Spleen (tissue), 11 donors: ENCODE measurements at regions not wholly inside any gene's neighbourhood (a gene's known extent, or its start where the extent isn't known, plus 50 kb on each side); places are given as distances from the start of the nearest gene placed in this dataset.

Experiments
- DNase-seq: peaks from one replicate; pipeline ENCODE4 v3.0.0-alpha.2; 2020
- H3K27ac ChIP-seq, 8 donors: fragments of 200-600 bp; sonication (generic) in 7 of 8; 1 replicate in 4 of 8; 2 replicates in 4 of 8; pipeline versions ENCODE4 v1.5.0 to v1.8.0; 2016 to 2021; ENCODE audit warnings: inconsistent platforms in 4 of 8, mild to moderate bottlenecking in 4 of 8, moderate library complexity in 1 of 8
- H3K27me3 ChIP-seq, 7 donors: fragments of 200-600 bp; sonication (generic) in 6 of 7; replicated peaks in 1 of 7; 1 replicate in 4 of 7; 2 replicates in 3 of 7; pipeline versions ENCODE4 v1.5.0 to v1.8.0; 2016 to 2021; ENCODE audit warnings: inconsistent platforms in 3 of 7, mild to moderate bottlenecking in 1 of 7
- H3K36me3 ChIP-seq, 6 donors: fragments of 200-600 bp; sonication (generic) in 5 of 6; 1 replicate in 4 of 6; 2 replicates in 2 of 6; pipeline versions ENCODE4 v1.5.0 to v1.8.0; 2016 to 2021; ENCODE audit warnings: inconsistent platforms in 2 of 6
- H3K4me1 ChIP-seq, 6 donors: fragments of 200-600 bp; sonication (generic) in 5 of 6; 1 replicate in 3 of 6; 2 replicates in 3 of 6; pipeline versions ENCODE4 v1.5.0 to v1.8.0; 2016 to 2021; ENCODE audit warnings: inconsistent platforms in 3 of 6
- H3K4me3 ChIP-seq, 8 donors: fragments of 200-600 bp; sonication (generic) in 7 of 8; 1 replicate in 4 of 8; 2 replicates in 4 of 8; pipeline versions ENCODE4 v1.5.0 to v1.8.0; 2016 to 2021; ENCODE audit warnings: inconsistent platforms in 4 of 8, mild to moderate bottlenecking in 4 of 8, moderate library complexity in 2 of 8
- H3K9me3 ChIP-seq, 8 donors: fragments of 200-600 bp; sonication (generic) in 7 of 8; 1 replicate in 4 of 8; 2 replicates in 4 of 8; pipeline versions ENCODE4 v1.5.0 to v1.8.0; 2016 to 2021; ENCODE audit warnings: inconsistent platforms in 4 of 8
- POLR2A ChIP-seq, 3 donors: fragments of 450-650 bp; IDR thresholded peaks; one replicate each; pipeline ENCODE4 v1.5.1; 2017; ENCODE audit warnings: antibody characterized with exemption in 3 of 3, mild to moderate bottlenecking in 1 of 3
- POLR2AphosphoS5 ChIP-seq, 3 donors: sonication (generic); formaldehyde crosslinking; IDR thresholded peaks; one replicate each; pipeline ENCODE4 v1.5.1; 2017; ENCODE audit warnings: antibody characterized with exemption in 3 of 3
- WGBS, 5 donors: extraction: QIAGEN DNeasy Blood & Tissue Kit in 3 of 5; methylation state at CpG; one replicate each; pipeline versions ENCODE4 v1.1.5 to v1.1.7; 2013 to 2018; 5-methylcytosine and 5-hydroxymethylcytosine counted together
- intact Hi-C: fragments of 100-400 bp; cut with DNase I; formaldehyde crosslinking; loops from one replicate; pipeline ENCODE4 v1.15.0; 2023; ENCODE audit warnings: low total_unique reads
- TF ChIP-seq, protein P1 (sequence below), 11 experiments: fragments of 200-600 bp in 7 of 11; fragments of 450-650 bp in 4 of 11; sonication (generic) in 4 of 11; IDR thresholded peaks in 8 of 11; conservative IDR thresholded peaks in 3 of 11; 1 replicate in 7 of 11; 2 replicates in 4 of 11; pipeline versions ENCODE4 v1.4.0 to v1.8.0; 2016 to 2021; ENCODE audit warnings: antibody characterized with exemption in 11 of 11, inconsistent platforms in 4 of 11, mild to moderate bottlenecking in 1 of 11
- donor health status: healthy with polysubstance abuse.
- donor health status: DM: no; HTN: no; CAD: no; lungs with moderate emphysema.
- donor health status: DM: no; HTN: no; CAD: no.
- donor health status: Bipolar disorder and iron deficiency.
- donor health status: healthy.
- donor health status: DM: no; HTN: no; CAD: no.
- donor health status: DM: yes; HTN: yes; CAD: no.

DNA sequence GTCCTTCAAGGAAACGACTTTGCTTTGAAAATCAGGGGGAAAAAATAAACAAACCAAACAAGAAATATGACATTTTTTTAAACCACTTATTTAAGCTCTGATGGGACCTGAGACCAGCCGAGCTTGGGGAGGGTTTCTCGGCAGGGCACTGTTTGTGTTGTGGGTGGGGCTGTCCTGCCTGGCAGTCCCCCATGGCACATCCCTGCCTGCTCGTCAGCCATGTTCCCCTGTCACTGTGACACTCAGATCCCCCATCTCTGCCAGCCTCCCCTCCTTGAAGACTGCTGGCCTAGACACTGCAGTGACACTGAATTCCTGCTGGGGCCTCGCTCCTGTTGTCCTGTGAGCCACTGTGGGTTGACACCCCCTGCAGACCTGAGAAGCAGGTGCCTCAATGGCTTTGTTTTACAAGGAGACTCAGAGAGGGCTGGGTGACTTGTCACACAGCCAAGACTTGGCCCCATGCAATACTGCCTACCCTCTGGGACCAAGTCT, 95.1 kb upstream of the PTPN1 start:
- Histone ChIP-seq H3K27me3 (no peaks in the 10 kb centered on the region), H3K4me1 (peaks cover 0 to 43% (median 19%) of the 10 kb centered on the region in 6 donors), H3K9me3 (peaks cover 0 to 14% (median 0%) of the 10 kb centered on the region in 8 donors), H3K27ac (peak overlapping the region; percentile 27 to 92 (median 83)), H3K4me3 (no peak overlapping the region), H3K36me3 (no peaks in the 10 kb centered on the region)
- TF ChIP-seq POLR2AphosphoS5 (IDR thresholded peaks at IDR 0.05) (no peak), POLR2A (IDR thresholded peaks at IDR 0.05) (no peak)
- TF ChIP-seq, protein P1, sequence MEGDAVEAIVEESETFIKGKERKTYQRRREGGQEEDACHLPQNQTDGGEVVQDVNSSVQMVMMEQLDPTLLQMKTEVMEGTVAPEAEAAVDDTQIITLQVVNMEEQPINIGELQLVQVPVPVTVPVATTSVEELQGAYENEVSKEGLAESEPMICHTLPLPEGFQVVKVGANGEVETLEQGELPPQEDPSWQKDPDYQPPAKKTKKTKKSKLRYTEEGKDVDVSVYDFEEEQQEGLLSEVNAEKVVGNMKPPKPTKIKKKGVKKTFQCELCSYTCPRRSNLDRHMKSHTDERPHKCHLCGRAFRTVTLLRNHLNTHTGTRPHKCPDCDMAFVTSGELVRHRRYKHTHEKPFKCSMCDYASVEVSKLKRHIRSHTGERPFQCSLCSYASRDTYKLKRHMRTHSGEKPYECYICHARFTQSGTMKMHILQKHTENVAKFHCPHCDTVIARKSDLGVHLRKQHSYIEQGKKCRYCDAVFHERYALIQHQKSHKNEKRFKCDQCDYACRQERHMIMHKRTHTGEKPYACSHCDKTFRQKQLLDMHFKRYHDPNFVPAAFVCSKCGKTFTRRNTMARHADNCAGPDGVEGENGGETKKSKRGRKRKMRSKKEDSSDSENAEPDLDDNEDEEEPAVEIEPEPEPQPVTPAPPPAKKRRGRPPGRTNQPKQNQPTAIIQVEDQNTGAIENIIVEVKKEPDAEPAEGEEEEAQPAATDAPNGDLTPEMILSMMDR (IDR thresholded peaks at IDR 0.05 in 8 of 11, conservative IDR thresholded peaks at IDR 0.05 in 3 of 11): no peak
- intact Hi-C loops: no loop called here
- whole genome bisulfite sequencing, 5 donors: 62 to 79% (median 74%) methylated on average over 5 of the region's 5 CpGs
- DNase-seq: no peak

DNA sequence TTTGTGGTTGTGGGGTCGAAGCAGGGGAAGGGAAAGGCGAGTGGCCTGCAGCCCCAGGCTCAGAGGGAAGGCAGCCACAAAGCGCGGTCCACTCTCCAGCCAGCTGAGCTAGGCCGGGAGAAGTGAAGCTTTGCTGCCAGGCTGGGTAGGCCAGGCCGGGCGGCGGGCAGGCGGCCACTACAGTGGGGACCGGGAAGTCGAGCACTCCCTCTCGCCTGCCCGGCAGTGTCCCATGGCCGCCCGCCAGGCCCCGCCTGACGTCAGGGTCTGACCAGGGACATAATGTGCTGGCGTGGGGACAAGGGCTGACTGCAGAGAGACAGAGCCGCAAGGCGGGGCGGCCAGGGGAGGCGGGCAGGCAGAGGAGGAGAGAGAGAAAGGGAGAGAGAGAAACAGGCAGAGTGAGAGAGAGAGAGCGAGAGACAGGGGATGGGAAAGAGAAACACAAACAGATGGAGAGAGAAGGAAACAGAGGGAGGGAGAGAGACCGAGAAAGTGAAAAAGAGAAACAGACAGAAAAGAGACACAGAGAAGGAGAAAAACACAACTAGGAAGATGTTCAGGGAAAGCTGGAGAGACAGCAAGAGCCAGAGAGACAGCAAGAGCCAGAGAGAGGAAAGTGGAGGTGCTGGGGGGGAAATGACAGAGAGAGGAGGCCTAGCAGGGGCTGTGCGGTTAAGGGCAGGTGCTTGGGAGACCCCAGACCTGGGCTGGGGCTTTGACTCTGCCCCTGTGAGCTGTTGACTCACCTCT, 94.5 kb upstream of the PTPN1 start:
- H3K4me3 ChIP-seq: no peak overlapping the region
- H3K36me3 ChIP-seq: no peaks in the 10 kb centered on the region
- peaks cover 0 to 42% (median 19%) of the 10 kb centered on the region in 6 donors for H3K4me1 ChIP-seq
- H3K27ac ChIP-seq: peak overlapping the region; percentile 60 to 92 (median 83)
- WGBS, 5 donors: 51 to 76% (median 67%) methylated on average over 20 to 25 of the region's 25 CpGs
- TF ChIP-seq, protein P1 (IDR thresholded peaks at IDR 0.05 in 8 of 11, conservative IDR thresholded peaks at IDR 0.05 in 3 of 11): no peak
- TF ChIP-seq POLR2AphosphoS5 (IDR thresholded peaks at IDR 0.05) (peak; percentile 91 to 96 (median 92)), POLR2A (IDR thresholded peaks at IDR 0.05) (no peak)
- no peaks in the 10 kb centered on the region for H3K27me3 ChIP-seq
- DNase-seq: peak; percentile 93
- intact Hi-C loops: no loop called here
- H3K9me3 ChIP-seq: peaks cover 0 to 7% (median 0%) of the 10 kb centered on the region in 8 donors

DNA sequence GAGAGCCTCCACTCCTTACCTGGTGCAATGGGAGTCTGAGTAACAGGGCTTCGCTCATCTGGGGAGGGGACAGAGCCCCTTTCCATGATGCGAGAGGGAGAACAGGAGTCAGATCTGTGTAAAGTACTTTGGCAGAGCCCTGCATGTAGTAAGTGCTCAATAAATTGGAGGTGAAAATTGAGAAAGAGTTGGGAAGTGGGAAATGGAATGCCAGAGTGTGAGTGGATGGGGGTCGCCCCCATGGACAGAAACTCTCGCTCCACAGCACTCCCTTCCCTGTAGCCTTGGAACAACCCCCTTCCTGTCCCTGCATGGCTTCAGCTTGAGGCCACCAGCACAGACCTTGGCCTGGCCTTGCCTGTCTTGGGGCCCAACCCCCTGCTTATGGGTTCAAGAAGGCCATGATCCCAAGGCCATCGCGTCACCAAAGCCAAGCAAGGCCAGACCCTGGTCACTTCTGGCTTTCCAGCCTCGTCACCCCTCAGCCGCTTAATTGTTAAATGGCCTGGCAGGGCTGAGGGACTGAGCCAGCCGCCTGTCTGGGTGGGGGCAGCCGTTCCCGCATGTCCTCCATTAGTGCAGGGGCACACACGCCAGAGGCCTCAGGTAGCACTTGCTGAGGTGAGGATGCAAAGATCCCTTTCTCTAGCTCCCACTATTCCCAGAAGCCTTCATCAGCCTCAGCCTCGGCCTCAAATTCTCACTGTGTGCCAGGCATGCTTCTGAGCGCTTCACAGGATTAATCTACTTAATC, 93.7 kb upstream of the PTPN1 start:
- Histone ChIP-seq H3K9me3 (peaks cover 0 to 9% (median 1%) of the 10 kb centered on the region in 8 donors), H3K27me3 (no peaks in the 10 kb centered on the region), H3K4me1 (peaks cover 0 to 42% (median 19%) of the 10 kb centered on the region in 6 donors), H3K4me3 (no peak overlapping the region), H3K27ac (peak overlapping the region; percentile 60 to 92 (median 83)), H3K36me3 (no peaks in the 10 kb centered on the region)
- intact Hi-C loops: no loop called here
- WGBS, 5 donors: 78 to 86% (median 85%) methylated on average over 8 to 14 of the region's 14 CpGs
- TF ChIP-seq, protein P1 (IDR thresholded peaks at IDR 0.05 in 8 of 11, conservative IDR thresholded peaks at IDR 0.05 in 3 of 11): no peak
- peak; percentile 74 to 76 (median 75) for TF ChIP-seq POLR2AphosphoS5 (IDR thresholded peaks at IDR 0.05)
- TF ChIP-seq POLR2A (IDR thresholded peaks at IDR 0.05): no peak
- no peak for DNase-seq

DNA sequence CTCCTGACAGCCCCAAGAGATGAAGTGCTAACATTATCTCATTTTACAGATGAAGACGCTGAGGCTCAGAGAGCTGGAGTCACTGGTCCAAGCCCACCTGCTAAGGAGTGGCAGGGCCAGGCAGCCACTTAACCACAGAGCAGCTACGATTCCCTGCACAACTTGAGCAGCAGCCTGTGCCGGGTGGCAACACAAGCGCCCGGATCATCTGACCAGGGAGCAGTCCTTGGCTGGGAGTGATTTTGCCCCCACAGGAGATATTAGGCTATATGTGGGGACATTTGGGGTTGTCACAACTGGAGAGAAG, 93.2 kb upstream of the PTPN1 start:
- H3K4me3 ChIP-seq: no peak overlapping the region
- peaks cover 0 to 39% (median 18%) of the 10 kb centered on the region in 6 donors for H3K4me1 ChIP-seq
- no peaks in the 10 kb centered on the region for H3K27me3 ChIP-seq
- peak overlapping the region in 7 of 8 donors; percentile 79 to 92 (median 84) for H3K27ac ChIP-seq
- intact Hi-C loops: no loop called here
- no peak for TF ChIP-seq POLR2AphosphoS5 (IDR thresholded peaks at IDR 0.05)
- TF ChIP-seq, protein P1 (IDR thresholded peaks at IDR 0.05 in 8 of 11, conservative IDR thresholded peaks at IDR 0.05 in 3 of 11): no peak
- no peak for TF ChIP-seq POLR2A (IDR thresholded peaks at IDR 0.05)
- WGBS, 5 donors: 86 to 97% (median 91%) methylated on average over 4 to 5 of the region's 5 CpGs
- peaks cover 0 to 14% (median 6%) of the 10 kb centered on the region in 8 donors for H3K9me3 ChIP-seq
- H3K36me3 ChIP-seq: no peaks in the 10 kb centered on the region
- no peak for DNase-seq
